Neural progenitor cell (in vitro differentiated cells): ENCODE measurements at regions not wholly inside any gene's neighbourhood (a gene's known extent, or its start where the extent isn't known, plus 50 kb on each side); places are given as distances from the start of the nearest gene placed in this dataset.

Experiments
- EZH2 ChIP-seq: fragments of 200-600 bp; sonication (generic); IDR thresholded peaks from 2 replicates; pipeline ENCODE4 v1.6.1; 2017; ENCODE audit warnings: antibody characterized with exemption, mild to moderate bottlenecking, moderate library complexity
- EZH2phosphoT487 ChIP-seq: fragments of 200-600 bp; sonication (generic); IDR thresholded peaks from 2 replicates; pipeline ENCODE4 v1.6.1; 2017; ENCODE audit warnings: antibody characterized with exemption
- TF ChIP-seq, protein P1 (sequence below): fragments of 200-600 bp; sonication (generic); IDR thresholded peaks from 2 replicates; pipeline ENCODE4 v1.5.1; 2017; ENCODE audit warnings: antibody characterized with exemption, mild to moderate bottlenecking

DNA sequence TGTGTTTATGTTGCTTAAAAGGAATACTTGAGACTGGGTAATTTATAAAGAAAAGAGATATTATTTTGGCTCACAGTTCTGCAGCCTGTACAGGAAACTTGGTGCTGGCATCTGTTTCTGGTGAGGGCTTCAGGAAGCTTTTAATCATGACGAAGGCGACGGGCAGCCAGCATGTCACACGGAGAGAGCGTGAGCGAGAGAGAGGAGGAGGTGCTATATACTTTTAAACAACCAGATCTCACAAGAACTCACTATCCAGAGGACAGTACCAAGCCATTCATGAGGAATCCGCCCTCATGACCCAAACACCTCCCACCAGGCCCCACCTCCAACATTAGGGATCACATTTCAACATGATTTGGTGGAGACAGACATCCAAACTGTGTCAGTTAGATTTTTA is 163.4 kb upstream of the TSC22D1 start:
- TF ChIP-seq, protein P1, sequence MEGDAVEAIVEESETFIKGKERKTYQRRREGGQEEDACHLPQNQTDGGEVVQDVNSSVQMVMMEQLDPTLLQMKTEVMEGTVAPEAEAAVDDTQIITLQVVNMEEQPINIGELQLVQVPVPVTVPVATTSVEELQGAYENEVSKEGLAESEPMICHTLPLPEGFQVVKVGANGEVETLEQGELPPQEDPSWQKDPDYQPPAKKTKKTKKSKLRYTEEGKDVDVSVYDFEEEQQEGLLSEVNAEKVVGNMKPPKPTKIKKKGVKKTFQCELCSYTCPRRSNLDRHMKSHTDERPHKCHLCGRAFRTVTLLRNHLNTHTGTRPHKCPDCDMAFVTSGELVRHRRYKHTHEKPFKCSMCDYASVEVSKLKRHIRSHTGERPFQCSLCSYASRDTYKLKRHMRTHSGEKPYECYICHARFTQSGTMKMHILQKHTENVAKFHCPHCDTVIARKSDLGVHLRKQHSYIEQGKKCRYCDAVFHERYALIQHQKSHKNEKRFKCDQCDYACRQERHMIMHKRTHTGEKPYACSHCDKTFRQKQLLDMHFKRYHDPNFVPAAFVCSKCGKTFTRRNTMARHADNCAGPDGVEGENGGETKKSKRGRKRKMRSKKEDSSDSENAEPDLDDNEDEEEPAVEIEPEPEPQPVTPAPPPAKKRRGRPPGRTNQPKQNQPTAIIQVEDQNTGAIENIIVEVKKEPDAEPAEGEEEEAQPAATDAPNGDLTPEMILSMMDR, result no peak
- TF ChIP-seq EZH2 (no peak), EZH2phosphoT487 (no peak)
